ENCODE measurements at regions not wholly inside any gene's neighbourhood (a gene's known extent, or its start where the extent isn't known, plus 50 kb on each side); places are given as distances from the start of the nearest gene placed in this dataset.
A peak's percentile ranks its signal among the peaks of the same experiment; 100 is the strongest.

GRCh38 chr10:42933448-42934340, 143.2 kb upstream of the RET start:
- DNase-seq = no peak

- DNase-seq = no peak
Measured at GRCh38 chr10:42934351-42934811, 142.5 kb upstream of the RET start.

- no peak for DNase-seq
Measured at GRCh38 chr10:42934842-42935241, 142.0 kb upstream of the RET start.

- no peak for DNase-seq
Measured at GRCh38 chr10:42935466-42935865, 141.4 kb upstream of the RET start.

GRCh38 chr10:42936580-42936979, 140.3 kb upstream of the RET start:
- no peak for DNase-seq

- DNase-seq = no peak
Measured at GRCh38 chr10:42937048-42937447, 139.8 kb upstream of the RET start.

GRCh38 chr10:42937649-42938180, 139.2 kb upstream of the RET start:
- no peak for DNase-seq

- DNase-seq = no peak
Measured at GRCh38 chr10:42938351-42938750, 138.5 kb upstream of the RET start.

GRCh38 chr10:42939237-42939636, 137.6 kb upstream of the RET start:
- DNase-seq = no peak

- DNase-seq = no peak
Measured at GRCh38 chr10:42939685-42940366, 137.0 kb upstream of the RET start.

GRCh38 chr10:42940487-42941294, 136.2 kb upstream of the RET start:
- DNase-seq = no peak

- DNase-seq = no peak
Measured at GRCh38 chr10:42941295-42941644, 135.6 kb upstream of the RET start.

- no peak for DNase-seq
Measured at GRCh38 chr10:42941790-42942189, 135.1 kb upstream of the RET start.

GRCh38 chr10:42942279-42942950, 134.5 kb upstream of the RET start:
- DNase-seq = no peak

GRCh38 chr10:42943025-42943818, 133.6 kb upstream of the RET start:
- DNase-seq = no peak

- DNase-seq = no peak
Measured at GRCh38 chr10:42948040-42948439, 128.8 kb upstream of the RET start.

- no peak for DNase-seq
Measured at GRCh38 chr10:42949287-42949686, 127.6 kb upstream of the RET start.

- DNase-seq = no peak
Measured at GRCh38 chr10:42950606-42951485, 126.0 kb upstream of the RET start.

GRCh38 chr10:42951486-42952251, 125.2 kb upstream of the RET start:
- DNase-seq = no peak

GRCh38 chr10:42952349-42952748, 124.5 kb upstream of the RET start:
- DNase-seq = peak; percentile 50

All from EL (cell line).